ENCODE measurements at regions not wholly inside any gene's neighbourhood (a gene's known extent, or its start where the extent isn't known, plus 50 kb on each side); places are given as distances from the start of the nearest gene placed in this dataset.

- DNase-seq (ENCODE audit: extremely low read depth, low read depth): no peak
- no peak for TF ChIP-seq CTCF (IDR thresholded peaks at IDR 0.05; ENCODE audit: low read depth, low read length)
Measured at GRCh38 chr2:34423301-34423700, 824.2 kb upstream of the FAM98A start.

DNA sequence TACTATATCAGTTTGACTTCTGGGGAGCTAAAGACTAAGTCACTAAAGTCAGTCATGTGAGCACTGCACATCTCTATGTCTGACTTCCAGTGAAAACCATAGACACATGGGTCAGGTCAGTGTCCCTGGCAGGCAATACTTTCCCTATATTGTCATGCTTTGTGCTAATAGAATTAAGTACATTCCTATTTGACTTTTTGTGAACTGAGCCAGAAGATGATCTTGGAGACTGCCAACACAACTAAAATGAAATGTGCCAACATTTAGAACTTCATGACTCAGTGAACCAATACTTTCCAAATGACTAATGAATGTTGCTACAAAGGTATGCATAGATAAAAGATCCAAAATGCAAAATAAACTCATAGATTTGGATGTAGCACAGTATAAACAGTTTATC is 820.8 kb upstream of the FAM98A start:
- no peak for TF ChIP-seq CTCF (IDR thresholded peaks at IDR 0.05; ENCODE audit: low read depth, low read length)
- no peak for DNase-seq (ENCODE audit: extremely low read depth, low read depth)

DNA sequence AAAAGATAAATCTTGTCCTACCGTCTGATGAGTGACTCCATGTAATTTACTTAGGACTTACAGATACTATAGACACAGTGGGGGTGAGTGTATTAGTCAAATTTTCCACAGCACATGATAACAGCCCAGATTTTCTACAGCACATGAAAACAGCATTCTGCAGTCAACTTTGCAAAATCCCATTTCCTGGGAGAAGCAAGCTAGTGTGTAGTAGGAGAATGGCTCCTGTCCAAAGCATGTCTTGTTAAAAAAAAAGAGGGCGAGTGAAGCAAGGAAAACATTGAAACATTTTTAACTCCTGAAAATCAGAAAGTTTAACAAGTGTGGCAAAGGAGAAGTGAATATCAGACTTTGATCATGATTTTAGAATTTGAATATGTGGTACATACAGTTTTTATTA is 817.8 kb upstream of the FAM98A start:
- DNase-seq (ENCODE audit: extremely low read depth, low read depth): no peak
- no peak for TF ChIP-seq CTCF (IDR thresholded peaks at IDR 0.05; ENCODE audit: low read depth, low read length)

DNA sequence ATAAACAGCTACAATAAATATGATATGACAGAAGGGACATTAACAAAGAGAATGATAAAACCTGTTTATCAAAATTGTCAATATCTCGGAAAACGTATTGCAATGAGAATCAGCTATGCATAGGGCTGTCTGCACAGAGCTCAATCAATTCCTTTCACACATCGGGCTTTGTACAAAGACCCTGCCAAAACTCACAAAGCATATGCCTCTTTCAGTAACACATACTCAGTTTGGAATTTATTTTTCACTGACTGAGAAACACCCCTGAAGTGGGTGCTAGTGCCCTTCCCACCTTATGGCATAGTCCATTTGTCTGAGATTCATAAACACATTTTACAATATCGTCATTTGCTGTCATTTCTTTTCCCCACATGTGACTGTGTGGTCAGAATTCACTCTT is 815.8 kb upstream of the FAM98A start:
- no peak for DNase-seq (ENCODE audit: extremely low read depth, low read depth)
- TF ChIP-seq CTCF (IDR thresholded peaks at IDR 0.05; ENCODE audit: low read depth, low read length): no peak

GRCh38 chr2:34408100-34408499 is 809.0 kb upstream of the FAM98A start:
- DNase-seq (ENCODE audit: extremely low read depth, low read depth): no peak
- no peak for TF ChIP-seq CTCF (IDR thresholded peaks at IDR 0.05; ENCODE audit: low read depth, low read length)

- no peak for DNase-seq (ENCODE audit: extremely low read depth, low read depth)
- TF ChIP-seq CTCF (IDR thresholded peaks at IDR 0.05; ENCODE audit: low read depth, low read length): no peak
Measured at GRCh38 chr2:34403512-34403911, 804.4 kb upstream of the FAM98A start.

GRCh38 chr2:34402376-34402775 is 803.3 kb upstream of the FAM98A start:
- TF ChIP-seq CTCF (IDR thresholded peaks at IDR 0.05; ENCODE audit: low read depth, low read length): no peak
- DNase-seq (ENCODE audit: extremely low read depth, low read depth): no peak
